ENCODE measurements at regions not wholly inside any gene's neighbourhood (a gene's known extent, or its start where the extent isn't known, plus 50 kb on each side); places are given as distances from the start of the nearest gene placed in this dataset.

DNA sequence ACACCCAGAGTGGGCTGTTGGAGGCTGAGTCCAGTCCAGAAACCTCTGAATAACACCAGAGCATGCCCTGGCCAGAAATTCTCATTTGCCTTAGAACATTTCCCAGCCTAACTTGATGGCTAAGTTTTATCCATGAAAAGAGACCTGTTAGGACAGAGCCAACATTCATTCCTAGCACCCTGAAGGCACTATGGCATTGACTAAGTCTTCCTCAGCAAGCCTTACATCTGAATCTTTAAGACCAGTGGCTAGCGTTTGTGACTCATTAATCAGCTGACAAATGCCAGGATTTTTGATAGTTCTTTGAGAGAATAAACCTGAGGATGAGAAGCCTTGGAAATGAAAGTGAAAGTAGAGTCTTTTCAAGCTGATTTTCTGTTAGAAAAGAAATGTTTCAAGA, 1087.1 kb upstream of the ALCAM start:
- TF ChIP-seq, protein P1, sequence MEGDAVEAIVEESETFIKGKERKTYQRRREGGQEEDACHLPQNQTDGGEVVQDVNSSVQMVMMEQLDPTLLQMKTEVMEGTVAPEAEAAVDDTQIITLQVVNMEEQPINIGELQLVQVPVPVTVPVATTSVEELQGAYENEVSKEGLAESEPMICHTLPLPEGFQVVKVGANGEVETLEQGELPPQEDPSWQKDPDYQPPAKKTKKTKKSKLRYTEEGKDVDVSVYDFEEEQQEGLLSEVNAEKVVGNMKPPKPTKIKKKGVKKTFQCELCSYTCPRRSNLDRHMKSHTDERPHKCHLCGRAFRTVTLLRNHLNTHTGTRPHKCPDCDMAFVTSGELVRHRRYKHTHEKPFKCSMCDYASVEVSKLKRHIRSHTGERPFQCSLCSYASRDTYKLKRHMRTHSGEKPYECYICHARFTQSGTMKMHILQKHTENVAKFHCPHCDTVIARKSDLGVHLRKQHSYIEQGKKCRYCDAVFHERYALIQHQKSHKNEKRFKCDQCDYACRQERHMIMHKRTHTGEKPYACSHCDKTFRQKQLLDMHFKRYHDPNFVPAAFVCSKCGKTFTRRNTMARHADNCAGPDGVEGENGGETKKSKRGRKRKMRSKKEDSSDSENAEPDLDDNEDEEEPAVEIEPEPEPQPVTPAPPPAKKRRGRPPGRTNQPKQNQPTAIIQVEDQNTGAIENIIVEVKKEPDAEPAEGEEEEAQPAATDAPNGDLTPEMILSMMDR (IDR thresholded peaks at IDR 0.05), result no peak
- no peak for ATAC-seq
- no peaks in the 10 kb centered on the region for H3K36me3 ChIP-seq
- H3K9me3 ChIP-seq, result peaks cover 20% of the 10 kb centered on the region
- intact Hi-C loops (cut with DNase I), result no loop called here
- H3K4me1 ChIP-seq, result no peaks in the 10 kb centered on the region
- no peak for DNase-seq
- no peak overlapping the region for H3K4me3 ChIP-seq
- H3K27ac ChIP-seq, result no peak overlapping the region
- no peaks in the 10 kb centered on the region for H3K27me3 ChIP-seq

DNA sequence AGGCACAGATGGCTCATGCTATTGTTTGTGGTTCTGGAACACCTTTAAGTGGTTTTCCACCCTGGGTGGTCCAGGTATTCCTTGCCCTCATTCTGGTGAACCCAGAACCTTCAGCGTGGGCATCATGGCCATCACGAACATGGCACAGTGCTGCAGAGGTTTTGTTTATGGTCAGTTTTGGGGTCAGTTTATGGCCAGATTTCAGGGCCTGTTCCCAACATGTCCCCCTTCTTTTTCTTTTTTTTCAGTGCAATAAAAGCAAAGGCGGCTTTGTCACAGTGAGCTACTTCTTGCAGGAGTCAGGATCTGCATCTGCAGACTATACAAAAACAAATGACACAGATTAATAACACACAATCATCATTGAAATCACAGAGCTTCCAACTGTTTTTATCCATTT, 1085.0 kb upstream of the ALCAM start:
- Histone ChIP-seq H3K4me3 (no peak overlapping the region), H3K27ac (no peak overlapping the region), H3K27me3 (no peaks in the 10 kb centered on the region), H3K4me1 (no peaks in the 10 kb centered on the region), H3K9me3 (peaks cover 16% of the 10 kb centered on the region), H3K36me3 (no peaks in the 10 kb centered on the region)
- intact Hi-C loops (cut with DNase I), result no loop called here
- TF ChIP-seq, protein P1 (IDR thresholded peaks at IDR 0.05), result no peak
- DNase-seq, result no peak
- ATAC-seq, result no peak

DNA sequence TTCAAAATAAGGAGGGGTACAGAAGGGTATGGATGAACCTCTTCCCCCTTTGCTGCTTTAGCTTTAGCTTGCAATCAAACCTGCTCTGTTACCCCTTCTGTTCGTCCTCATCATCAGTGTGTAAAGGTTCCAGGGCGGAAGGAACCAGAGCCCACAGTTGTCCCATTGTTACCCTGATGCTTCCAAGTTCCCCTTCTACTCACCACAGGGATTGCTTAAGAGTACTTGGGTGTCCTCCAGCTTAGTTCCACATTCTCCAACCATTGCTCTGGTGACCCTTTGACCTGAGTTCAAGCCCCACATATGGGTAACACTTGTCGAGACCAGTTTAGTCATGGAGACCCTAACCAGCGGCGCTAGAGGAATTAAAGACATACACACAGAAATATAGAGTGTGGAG, 1080.1 kb upstream of the ALCAM start:
- DNase-seq, result no peak
- Histone ChIP-seq H3K36me3 (no peaks in the 10 kb centered on the region), H3K27me3 (no peaks in the 10 kb centered on the region), H3K27ac (no peak overlapping the region), H3K4me3 (no peak overlapping the region), H3K9me3 (peaks cover 7% of the 10 kb centered on the region), H3K4me1 (no peaks in the 10 kb centered on the region)
- intact Hi-C loops (cut with DNase I), result no loop called here
- no peak for ATAC-seq
- TF ChIP-seq, protein P1 (IDR thresholded peaks at IDR 0.05), result no peak

DNA sequence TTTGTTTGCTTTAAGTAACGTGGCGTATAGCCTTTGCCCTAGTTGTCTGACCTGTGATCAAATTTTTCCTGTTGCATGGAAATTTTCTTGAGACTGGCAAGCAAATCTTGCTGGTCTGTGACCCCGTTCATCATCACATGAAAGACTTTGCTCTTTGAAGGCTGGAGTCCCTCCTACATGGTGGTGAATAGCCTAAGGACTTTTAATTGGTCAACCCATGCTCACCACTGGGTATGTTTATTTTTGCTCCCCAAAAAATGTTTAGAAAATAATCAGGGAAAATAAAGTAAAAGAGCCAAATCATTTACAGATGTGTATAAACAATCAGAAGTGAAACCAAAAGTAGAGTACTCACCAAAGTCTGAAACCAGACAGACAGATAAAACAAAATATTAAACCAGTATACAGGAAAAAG, 1075.3 kb upstream of the ALCAM start:
- no peak overlapping the region for H3K27ac ChIP-seq

DNA sequence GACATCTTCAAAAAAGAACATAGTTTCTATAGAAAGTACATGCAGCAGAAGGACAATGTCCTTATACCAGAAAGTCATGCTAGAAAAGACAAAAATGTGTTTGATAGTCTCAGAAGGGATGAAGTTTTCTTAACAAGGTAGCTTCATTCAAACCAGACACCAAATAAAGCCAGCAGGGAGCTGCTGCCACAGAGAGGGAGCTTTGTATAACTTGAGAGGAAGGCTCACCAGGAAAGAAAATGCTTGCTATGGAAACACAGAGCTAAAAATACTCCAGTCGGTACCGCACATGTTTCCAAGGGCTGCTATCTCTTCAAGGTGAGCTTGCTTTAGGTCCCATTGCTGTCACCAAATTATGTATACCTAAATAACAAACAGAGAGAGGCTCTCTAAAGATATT, 1074.8 kb upstream of the ALCAM start:
- H3K36me3 ChIP-seq, result no peaks in the 10 kb centered on the region
- H3K4me3 ChIP-seq, result peak overlapping the region; percentile 2
- no peaks in the 10 kb centered on the region for H3K9me3 ChIP-seq
- no peak for DNase-seq
- TF ChIP-seq, protein P1 (IDR thresholded peaks at IDR 0.05), result no peak
- ATAC-seq, result no peak
- H3K27ac ChIP-seq, result no peak overlapping the region
- H3K27me3 ChIP-seq, result no peaks in the 10 kb centered on the region
- intact Hi-C loops (cut with DNase I), result no loop called here
- no peaks in the 10 kb centered on the region for H3K4me1 ChIP-seq

More for the DNA sequence above, 1075.3 kb upstream of the ALCAM start:
- no peaks in the 10 kb centered on the region for H3K9me3 ChIP-seq
- intact Hi-C loops (cut with DNase I), result no loop called here
- TF ChIP-seq, protein P1 (IDR thresholded peaks at IDR 0.05), result no peak
- H3K36me3 ChIP-seq, result no peaks in the 10 kb centered on the region
- no peaks in the 10 kb centered on the region for H3K4me1 ChIP-seq
- H3K4me3 ChIP-seq, result peak overlapping the region; percentile 2
- no peak for DNase-seq
- no peak for ATAC-seq
- no peaks in the 10 kb centered on the region for H3K27me3 ChIP-seq

DNA sequence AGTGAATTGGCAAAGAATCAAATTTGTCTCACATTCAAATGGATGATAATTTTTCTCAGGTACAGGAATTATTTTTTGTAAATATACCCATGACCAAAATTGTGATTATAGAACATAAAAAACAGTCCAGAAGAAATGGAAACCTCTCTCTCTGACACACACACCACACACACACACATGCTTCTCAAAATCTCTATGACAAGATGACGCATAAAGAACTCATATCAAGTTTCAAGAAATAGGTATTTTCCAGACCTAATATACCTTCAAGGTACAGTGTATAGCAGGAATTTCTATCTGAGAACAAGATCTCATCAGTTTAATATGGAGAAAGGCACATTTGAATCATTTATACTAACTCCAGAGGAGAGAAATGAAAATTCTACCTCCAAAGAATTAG, 1069.1 kb upstream of the ALCAM start:
- no peak for ATAC-seq
- H3K36me3 ChIP-seq, result no peaks in the 10 kb centered on the region
- no peaks in the 10 kb centered on the region for H3K27me3 ChIP-seq
- H3K4me1 ChIP-seq, result no peaks in the 10 kb centered on the region
- no peak overlapping the region for H3K27ac ChIP-seq
- H3K9me3 ChIP-seq, result no peaks in the 10 kb centered on the region
- no peak for DNase-seq
- no peak overlapping the region for H3K4me3 ChIP-seq
- TF ChIP-seq, protein P1 (IDR thresholded peaks at IDR 0.05), result no peak
- intact Hi-C loops (cut with DNase I), result no loop called here

Data from upper lobe of right lung (tissue), 1 donor.